ENCODE measurements at regions not wholly inside any gene's neighbourhood (a gene's known extent, or its start where the extent isn't known, plus 50 kb on each side); places are given as distances from the start of the nearest gene placed in this dataset.

- TF ChIP-seq POLR2A (IDR thresholded peaks at IDR 0.05; ENCODE audit: low read depth, low read length) (no peak), POLR2AphosphoS5 (IDR thresholded peaks at IDR 0.05; ENCODE audit: low read depth, low read length) (no peak), POU2F2 (IDR thresholded peaks at IDR 0.05; ENCODE audit: low read depth, low read length) (no peak), TAF1 (IDR thresholded peaks at IDR 0.05; ENCODE audit: low read depth, low read length) (no peak), SPI1 (IDR thresholded peaks at IDR 0.05; ENCODE audit: low read depth, low read length) (no peak)
Observed at GRCh38 chr3:194067949-194068362, 68.0 kb upstream of the HES1 start.
